HG02763 (cell line): ENCODE measurements at regions not wholly inside any gene's neighbourhood (a gene's known extent, or its start where the extent isn't known, plus 50 kb on each side); places are given as distances from the start of the nearest gene placed in this dataset.

Experiments
- ATAC-seq: cut with Tn5 transposase; IDR thresholded peaks from one replicate; pipeline ENCODE4 v1.9.1; 2021; ENCODE audit warnings: mild to moderate bottlenecking, moderate library complexity; ENCODE audit not compliant: unreplicated experiment

- ATAC-seq = no peak
These were observed 195.7 kb upstream of the PDZRN3 start for GRCh38 chr3:73820431-73820830.

GRCh38 chr3:73815966-73816365 lies 191.2 kb upstream of the PDZRN3 start:
- ATAC-seq = no peak

GRCh38 chr3:73813692-73814292 lies 189.1 kb upstream of the PDZRN3 start:
- ATAC-seq = no peak

- no peak for ATAC-seq
These were observed 188.6 kb upstream of the PDZRN3 start for GRCh38 chr3:73813291-73813690.

- ATAC-seq = no peak
These were observed 187.3 kb upstream of the PDZRN3 start for GRCh38 chr3:73812054-73812453.

GRCh38 chr3:73808862-73809509 lies 184.2 kb upstream of the PDZRN3 start:
- ATAC-seq = no peak

- ATAC-seq = no peak
These were observed 180.7 kb upstream of the PDZRN3 start for GRCh38 chr3:73805435-73805834.

GRCh38 chr3:73804204-73804603 lies 179.5 kb upstream of the PDZRN3 start:
- ATAC-seq = no peak

- ATAC-seq = no peak
These were observed 176.7 kb upstream of the PDZRN3 start for GRCh38 chr3:73801444-73801843.

- ATAC-seq = no peak
These were observed 172.6 kb upstream of the PDZRN3 start for GRCh38 chr3:73797311-73797710.

- ATAC-seq = no peak
These were observed 171.6 kb upstream of the PDZRN3 start for GRCh38 chr3:73796382-73796781.

GRCh38 chr3:73791356-73791755 lies 166.6 kb upstream of the PDZRN3 start:
- no peak for ATAC-seq

- no peak for ATAC-seq
These were observed 165.2 kb upstream of the PDZRN3 start for GRCh38 chr3:73789825-73790444.

- no peak for ATAC-seq
These were observed 162.9 kb upstream of the PDZRN3 start for GRCh38 chr3:73787620-73788019.

GRCh38 chr3:73786998-73787397 lies 162.3 kb upstream of the PDZRN3 start:
- no peak for ATAC-seq

- no peak for ATAC-seq
These were observed 161.6 kb upstream of the PDZRN3 start for GRCh38 chr3:73786321-73786807.

- no peak for ATAC-seq
These were observed 160.1 kb upstream of the PDZRN3 start for GRCh38 chr3:73784686-73785392.

- ATAC-seq = no peak
These were observed 159.1 kb upstream of the PDZRN3 start for GRCh38 chr3:73783811-73784210.

- no peak for ATAC-seq
These were observed 156.8 kb upstream of the PDZRN3 start for GRCh38 chr3:73781541-73781940.

GRCh38 chr3:73774645-73775044 lies 149.9 kb upstream of the PDZRN3 start:
- no peak for ATAC-seq

GRCh38 chr3:73773233-73773632 lies 148.5 kb upstream of the PDZRN3 start:
- ATAC-seq = no peak
